Heart left ventricle (tissue), 16 donors: ENCODE measurements at regions not wholly inside any gene's neighbourhood (a gene's known extent, or its start where the extent isn't known, plus 50 kb on each side); places are given as distances from the start of the nearest gene placed in this dataset.

Source experiments
- ATAC-seq, 4 donors: fragments of 200-7000 bp; cut with Tn5 transposase; one replicate each; pipeline ENCODE4 v1.9.1; 2020 to 2022; ENCODE audit warnings: moderate library complexity in 4 of 4, mild to moderate bottlenecking in 3 of 4, moderate number of reproducible peaks in 1 of 4
- DNase-seq, 5 donors: peaks; one replicate each; pipeline ENCODE4 v3.0.0-alpha.2; 2020
- H3K27ac ChIP-seq, 12 donors: fragments of 200-600 bp; sonication (generic) in 4 of 12; one replicate each; pipeline versions ENCODE4 v1.5.0 to v1.8.0; 2016 to 2022; ENCODE audit warnings: mild to moderate bottlenecking in 2 of 12
- H3K27me3 ChIP-seq, 9 donors: fragments of 200-600 bp; sonication (generic) in 2 of 9; one replicate each; pipeline versions ENCODE4 v1.5.1 to v1.8.0; 2016 to 2022; ENCODE audit warnings: mild to moderate bottlenecking in 3 of 9
- H3K36me3 ChIP-seq, 9 donors: fragments of 200-600 bp; sonication (generic) in 2 of 9; one replicate each; pipeline versions ENCODE4 v1.5.0 to v1.8.0; 2018 to 2022; ENCODE audit warnings: mild to moderate bottlenecking in 2 of 9
- H3K4me1 ChIP-seq, 12 donors: fragments of 200-600 bp; sonication (generic) in 4 of 12; one replicate each; pipeline versions ENCODE4 v1.5.0 to v1.8.0; 2016 to 2022; ENCODE audit warnings: mild to moderate bottlenecking in 3 of 12
- H3K4me3 ChIP-seq, 12 donors: fragments of 200-600 bp; sonication (generic) in 4 of 12; one replicate each; pipeline versions ENCODE4 v1.5.0 to v1.8.0; 2017 to 2022; ENCODE audit warnings: mild to moderate bottlenecking in 9 of 12, moderate library complexity in 4 of 12
- H3K9me3 ChIP-seq, 12 donors: fragments of 200-600 bp; sonication (generic) in 4 of 12; one replicate each; pipeline versions ENCODE4 v1.5.0 to v1.8.0; 2016 to 2022; ENCODE audit warnings: mild to moderate bottlenecking in 1 of 12
- CTCF ChIP-seq, 12 donors: fragments of 200-600 bp; sonication (generic) in 4 of 12; IDR thresholded peaks; one replicate each; pipeline versions ENCODE4 v1.5.0 to v1.8.0; 2018 to 2022; ENCODE audit warnings: antibody characterized with exemption in 12 of 12, mild to moderate bottlenecking in 5 of 12
- POLR2A ChIP-seq, 2 donors: fragments of 450-650 bp; IDR thresholded peaks; one replicate each; pipeline ENCODE4 v1.6.1; 2017; ENCODE audit warnings: antibody characterized with exemption in 2 of 2, mild to moderate bottlenecking in 2 of 2, moderate library complexity in 2 of 2
- WGBS, 4 donors: extraction: QIAGEN DNeasy Blood & Tissue Kit in 2 of 4; methylation state at CpG; one replicate each; pipeline versions ENCODE4 v1.1.5 to v1.1.7; 2013 to 2018; 5-methylcytosine and 5-hydroxymethylcytosine counted together
- intact Hi-C, 10 donors: fragments of 100-400 bp; cut with DNase I; formaldehyde crosslinking; loops; one replicate each; pipeline versions ENCODE4 v1.11.1 to v1.14.2; 2022
- donor health status: ischemic (EF 13 %, LVEDD 7.1; RV severe dilation, severe dysfunction).
- donor health status: healthy with polysubstance abuse.
- donor health status: DM: no; HTN: yes; CAD: no.
- donor health status: DM: no; HTN: no; CAD: no.
- donor health status: ischemic (EF 25% LVEDD 6.9; RV normal size, moderate dysfunction).
- donor health status: ischemic (EF 25% LVEDD 5.7; RV mildly dilated, moderate dysfunction).
- donor health status: healthy.
- donor health status: DM: yes; HTN: yes; CAD: no.
- donor health status: ischemic (EF 35%, LVEDD 5.7; RV mildly dilated, moderate dysfunction).
- donor health status: nonischemic (EF 11% LVEDD 7.7; RV severe dilation, severe dysfunction).
- donor health status: DM: yes; HTN: yes; CAD: no.
- donor health status: PGD.
- donor health status: ischemic (EF 29% LVEDD 5.4; RV normal size, mild dysfunction).
- donor health status: nonischemic (EF 23%, LVEDD 6.1; RV moderate dilation, normal function).

DNA sequence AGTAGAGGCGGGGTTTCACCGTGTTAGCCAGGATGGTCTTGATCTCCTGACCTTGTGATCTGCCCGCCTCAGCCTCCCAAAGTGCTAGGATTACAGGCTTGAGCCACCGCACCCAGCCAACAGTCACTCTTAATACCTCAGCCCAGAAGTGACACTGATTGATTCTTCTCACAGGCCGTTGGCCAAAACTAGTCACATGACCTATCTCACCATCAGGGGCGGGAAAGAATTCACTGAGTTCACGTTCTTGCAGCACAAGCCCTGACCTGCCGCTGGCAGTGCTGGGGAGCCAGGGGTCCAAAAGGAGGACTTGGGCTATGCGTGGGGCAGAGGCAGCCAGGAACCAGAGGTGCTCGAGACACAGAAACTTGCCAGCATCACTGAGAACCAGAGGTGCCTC, 55.0 kb upstream of the CPLX2 start:
- Histone ChIP-seq H3K9me3 (no peaks in the 10 kb centered on the region), H3K27ac (no peak overlapping the region), H3K36me3 (no peaks in the 10 kb centered on the region), H3K4me3 (no peak overlapping the region), H3K27me3 (peaks cover 0 to 10% (median 4%) of the 10 kb centered on the region in 9 donors), H3K4me1 (no peaks in the 10 kb centered on the region)
- intact Hi-C loops, result no loop called here
- TF ChIP-seq POLR2A (IDR thresholded peaks at IDR 0.05), result no peak
- no peak for TF ChIP-seq CTCF (IDR thresholded peaks at IDR 0.05)
- 53 to 60% (median 58%) methylated on average over 10 of the region's 10 CpGs for WGBS, 4 donors
- no peak for DNase-seq
- ATAC-seq, result no peak

GRCh38 chr5:175819090-175819425, 52.3 kb upstream of the CPLX2 start:
- no peak for ATAC-seq
- Histone ChIP-seq H3K27me3 (peaks cover 0 to 17% (median 5%) of the 10 kb centered on the region in 9 donors), H3K4me3 (no peak overlapping the region), H3K4me1 (no peaks in the 10 kb centered on the region), H3K9me3 (no peaks in the 10 kb centered on the region), H3K36me3 (no peaks in the 10 kb centered on the region), H3K27ac (no peak overlapping the region)
- TF ChIP-seq CTCF (IDR thresholded peaks at IDR 0.05) (no peak), POLR2A (IDR thresholded peaks at IDR 0.05) (no peak)
- DNase-seq, result no peak
- 75 to 84% (median 80%) methylated on average over 6 of the region's 6 CpGs for WGBS, 4 donors
- intact Hi-C loops, result no loop called here

DNA sequence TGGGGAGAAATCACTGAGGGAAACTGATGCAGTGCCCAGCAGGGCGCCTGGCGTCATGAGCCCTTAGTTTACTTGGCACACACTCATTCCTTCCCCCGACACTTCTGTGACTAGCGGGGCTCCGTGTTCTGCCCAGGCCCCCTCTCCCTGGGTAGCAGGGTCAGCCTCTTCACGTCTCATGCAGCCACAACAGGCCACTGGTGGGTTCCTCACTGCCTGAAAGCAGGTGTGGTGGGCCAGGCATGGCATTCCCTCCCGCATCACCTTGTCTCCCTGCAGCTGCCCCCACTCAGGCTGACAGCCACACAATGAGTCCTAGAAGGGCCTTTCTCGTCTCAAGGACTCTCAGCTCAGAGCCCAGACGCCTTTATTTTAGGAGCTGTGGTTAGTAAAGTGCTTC, 51.1 kb upstream of the CPLX2 start:
- H3K27me3 ChIP-seq, result peaks cover 0 to 15% (median 5%) of the 10 kb centered on the region in 9 donors
- intact Hi-C loops, result no loop called here

More for the DNA sequence above, 51.1 kb upstream of the CPLX2 start:
- DNase-seq (no peak), ATAC-seq (no peak)
- Histone ChIP-seq H3K36me3 (no peaks in the 10 kb centered on the region), H3K4me3 (no peak overlapping the region), H3K4me1 (no peaks in the 10 kb centered on the region), H3K9me3 (no peaks in the 10 kb centered on the region), H3K27ac (no peak overlapping the region)
- TF ChIP-seq POLR2A (IDR thresholded peaks at IDR 0.05), result no peak
- no peak for TF ChIP-seq CTCF (IDR thresholded peaks at IDR 0.05)
- WGBS, 4 donors, result 63 to 71% (median 66%) methylated on average over 9 of the region's 9 CpGs
